ENCODE measurements at regions not wholly inside any gene's neighbourhood (a gene's known extent, or its start where the extent isn't known, plus 50 kb on each side); places are given as distances from the start of the nearest gene placed in this dataset.

DNA sequence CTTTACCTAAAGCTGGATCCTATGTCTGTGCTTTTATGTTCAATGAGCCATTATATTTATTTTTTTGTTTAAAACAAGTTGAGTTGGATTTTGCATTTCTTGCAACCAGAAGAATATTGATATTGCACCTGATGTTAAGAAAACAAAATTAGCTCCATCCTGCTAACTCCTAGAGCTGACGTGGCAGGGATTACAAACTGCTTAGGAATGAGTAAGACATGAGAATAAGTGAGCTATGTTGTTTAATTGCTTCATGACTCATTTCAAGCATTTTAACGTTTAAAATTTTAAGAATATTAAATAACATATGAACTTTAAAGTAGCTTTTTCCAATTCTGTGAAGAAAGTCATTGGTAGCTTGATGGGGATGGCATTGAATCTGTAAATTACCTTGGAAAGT is 663.5 kb downstream of the EPM2A start:
- Histone ChIP-seq H3K4me1 (no peaks in the 10 kb centered on the region), H3K4me3 (ENCODE audit: low read depth, low read length) (no peak overlapping the region), H3K9me3 (no peaks in the 10 kb centered on the region), H3K36me3 (ENCODE audit: control insufficient read depth, insufficient read depth, low read length) (no peaks in the 10 kb centered on the region), H3K27me3 (replicated peaks; ENCODE audit: control insufficient read depth, insufficient read depth, low read length) (no peaks in the 10 kb centered on the region; the same call in 1 of the 2 replicates)
- ChIA-PET CTCF (no interaction called here), POLR2A (no interaction called here)
- no TSS peak for BruUV-seq (replicated peaks)
- Mint-ChIP-seq H3K27ac (ENCODE audit: unreplicated experiment) (no peak overlapping the region), H3K4me3 (ENCODE audit: unreplicated experiment) (no peak overlapping the region), H3K36me3 (ENCODE audit: insufficient read depth, unreplicated experiment) (no peaks in the 10 kb centered on the region), H3K9me3 (ENCODE audit: unreplicated experiment) (no peaks in the 10 kb centered on the region), H3K4me1 (ENCODE audit: low read depth, unreplicated experiment) (no peaks in the 10 kb centered on the region), H3K27me3 (ENCODE audit: insufficient read depth, unreplicated experiment) (peaks cover 8% of the 10 kb centered on the region)
- TF ChIP-seq, protein P1, sequence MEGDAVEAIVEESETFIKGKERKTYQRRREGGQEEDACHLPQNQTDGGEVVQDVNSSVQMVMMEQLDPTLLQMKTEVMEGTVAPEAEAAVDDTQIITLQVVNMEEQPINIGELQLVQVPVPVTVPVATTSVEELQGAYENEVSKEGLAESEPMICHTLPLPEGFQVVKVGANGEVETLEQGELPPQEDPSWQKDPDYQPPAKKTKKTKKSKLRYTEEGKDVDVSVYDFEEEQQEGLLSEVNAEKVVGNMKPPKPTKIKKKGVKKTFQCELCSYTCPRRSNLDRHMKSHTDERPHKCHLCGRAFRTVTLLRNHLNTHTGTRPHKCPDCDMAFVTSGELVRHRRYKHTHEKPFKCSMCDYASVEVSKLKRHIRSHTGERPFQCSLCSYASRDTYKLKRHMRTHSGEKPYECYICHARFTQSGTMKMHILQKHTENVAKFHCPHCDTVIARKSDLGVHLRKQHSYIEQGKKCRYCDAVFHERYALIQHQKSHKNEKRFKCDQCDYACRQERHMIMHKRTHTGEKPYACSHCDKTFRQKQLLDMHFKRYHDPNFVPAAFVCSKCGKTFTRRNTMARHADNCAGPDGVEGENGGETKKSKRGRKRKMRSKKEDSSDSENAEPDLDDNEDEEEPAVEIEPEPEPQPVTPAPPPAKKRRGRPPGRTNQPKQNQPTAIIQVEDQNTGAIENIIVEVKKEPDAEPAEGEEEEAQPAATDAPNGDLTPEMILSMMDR (IDR thresholded peaks at IDR 0.05; ENCODE audit: insufficient read depth in 1 of 2, low read depth in 1 of 2, low read length in 1 of 2, severe bottlenecking in 1 of 2, unreplicated experiment in 1 of 2) = no peak
- no peak for DNase-seq
- intact Hi-C loops (cut with micrococcal nuclease; ENCODE audit: unreplicated experiment) = no loop called here

DNA sequence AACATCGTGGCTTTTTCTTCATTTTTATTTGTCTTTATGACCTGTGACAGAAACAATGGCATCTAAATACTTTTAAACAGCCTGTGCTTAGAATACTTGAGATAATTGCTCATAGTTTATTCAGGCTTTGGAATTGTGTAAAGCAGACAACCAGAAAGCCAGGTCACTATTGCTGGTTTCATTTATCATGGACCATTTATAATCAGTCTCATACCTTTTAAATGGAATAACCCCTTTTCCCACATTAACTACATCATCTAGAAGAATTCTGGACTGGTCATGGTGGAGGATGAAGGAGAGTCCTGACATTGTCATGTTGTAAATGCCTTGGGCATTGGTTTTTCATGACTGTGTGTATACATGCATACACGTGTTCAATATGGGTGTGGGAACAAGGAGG is 661.5 kb downstream of the EPM2A start:
- no peak overlapping the region for H3K4me3 Mint-ChIP-seq (ENCODE audit: unreplicated experiment)
- TF ChIP-seq, protein P1 (IDR thresholded peaks at IDR 0.05; ENCODE audit: insufficient read depth in 1 of 2, low read depth in 1 of 2, low read length in 1 of 2, severe bottlenecking in 1 of 2, unreplicated experiment in 1 of 2) = no peak
- H3K27me3 ChIP-seq (replicated peaks; ENCODE audit: control insufficient read depth, insufficient read depth, low read length) = no peaks in the 10 kb centered on the region; the same call in 1 of the 2 replicates
- H3K4me3 ChIP-seq (ENCODE audit: low read depth, low read length) = no peak overlapping the region
- intact Hi-C loops (cut with micrococcal nuclease; ENCODE audit: unreplicated experiment) = no loop called here
- H3K27me3 Mint-ChIP-seq (ENCODE audit: insufficient read depth, unreplicated experiment) = peaks cover 6% of the 10 kb centered on the region
- POLR2A ChIA-PET = no interaction called here
- H3K4me1 ChIP-seq = no peaks in the 10 kb centered on the region
- H3K36me3 ChIP-seq (ENCODE audit: control insufficient read depth, insufficient read depth, low read length) = no peaks in the 10 kb centered on the region
- BruUV-seq (replicated peaks) = no TSS peak
- no peaks in the 10 kb centered on the region for H3K36me3 Mint-ChIP-seq (ENCODE audit: insufficient read depth, unreplicated experiment)
- H3K27ac Mint-ChIP-seq (ENCODE audit: unreplicated experiment) = no peak overlapping the region
- DNase-seq = no peak
- no peaks in the 10 kb centered on the region for H3K9me3 ChIP-seq
- no peaks in the 10 kb centered on the region for H3K9me3 Mint-ChIP-seq (ENCODE audit: unreplicated experiment)
- CTCF ChIA-PET = no interaction called here
- H3K4me1 Mint-ChIP-seq (ENCODE audit: low read depth, unreplicated experiment) = no peaks in the 10 kb centered on the region

DNA sequence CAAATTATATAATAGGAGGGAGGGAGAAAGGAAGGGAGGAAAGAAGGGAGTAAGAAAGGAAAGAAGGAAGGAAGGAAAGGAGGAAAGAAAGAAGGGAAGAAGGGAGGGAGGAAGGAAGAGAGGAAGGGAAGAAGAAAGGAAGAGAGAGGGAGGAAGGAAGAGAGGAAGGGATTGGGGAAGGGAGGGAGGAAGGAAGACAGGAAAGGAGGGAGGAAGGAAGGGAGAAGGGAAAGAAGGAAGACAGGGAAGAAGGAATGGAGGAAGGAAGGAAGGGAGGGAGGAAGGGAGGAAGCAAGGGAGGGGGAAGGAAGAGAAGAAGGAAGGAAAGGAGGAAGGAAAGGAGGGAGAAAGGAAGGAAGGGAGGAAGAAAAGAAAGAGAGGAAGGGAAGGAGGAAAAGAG is 660.5 kb downstream of the EPM2A start:
- Mint-ChIP-seq H3K4me1 (ENCODE audit: low read depth, unreplicated experiment) (no peaks in the 10 kb centered on the region), H3K27me3 (ENCODE audit: insufficient read depth, unreplicated experiment) (peaks cover 5% of the 10 kb centered on the region), H3K27ac (ENCODE audit: unreplicated experiment) (no peak overlapping the region), H3K36me3 (ENCODE audit: insufficient read depth, unreplicated experiment) (no peaks in the 10 kb centered on the region), H3K9me3 (ENCODE audit: unreplicated experiment) (no peaks in the 10 kb centered on the region), H3K4me3 (ENCODE audit: unreplicated experiment) (no peak overlapping the region)
- TF ChIP-seq, protein P1 (IDR thresholded peaks at IDR 0.05; ENCODE audit: insufficient read depth in 1 of 2, low read depth in 1 of 2, low read length in 1 of 2, severe bottlenecking in 1 of 2, unreplicated experiment in 1 of 2) = no peak
- Histone ChIP-seq H3K36me3 (ENCODE audit: control insufficient read depth, insufficient read depth, low read length) (no peaks in the 10 kb centered on the region), H3K9me3 (no peaks in the 10 kb centered on the region), H3K4me1 (no peaks in the 10 kb centered on the region), H3K4me3 (ENCODE audit: low read depth, low read length) (no peak overlapping the region), H3K27me3 (replicated peaks; ENCODE audit: control insufficient read depth, insufficient read depth, low read length) (no peaks in the 10 kb centered on the region; the same call in 1 of the 2 replicates)
- intact Hi-C loops (cut with micrococcal nuclease; ENCODE audit: unreplicated experiment) = no loop called here
- no TSS peak for BruUV-seq (replicated peaks)
- DNase-seq = no peak
- POLR2A ChIA-PET = no interaction called here
- CTCF ChIA-PET = interaction anchor here (1.0 kb wide), 1 partner anchor 939 kb away, joined by 4 read pairs; no protein-coding TSS in a partner anchor
